ENCODE measurements at regions not wholly inside any gene's neighbourhood (a gene's known extent, or its start where the extent isn't known, plus 50 kb on each side); places are given as distances from the start of the nearest gene placed in this dataset.

- DNase-seq (ENCODE audit: low read depth, low spot score), result no peak
These were observed 81.3 kb upstream of the KLF6 start for GRCh38 chr10:3866332-3866731.

DNA sequence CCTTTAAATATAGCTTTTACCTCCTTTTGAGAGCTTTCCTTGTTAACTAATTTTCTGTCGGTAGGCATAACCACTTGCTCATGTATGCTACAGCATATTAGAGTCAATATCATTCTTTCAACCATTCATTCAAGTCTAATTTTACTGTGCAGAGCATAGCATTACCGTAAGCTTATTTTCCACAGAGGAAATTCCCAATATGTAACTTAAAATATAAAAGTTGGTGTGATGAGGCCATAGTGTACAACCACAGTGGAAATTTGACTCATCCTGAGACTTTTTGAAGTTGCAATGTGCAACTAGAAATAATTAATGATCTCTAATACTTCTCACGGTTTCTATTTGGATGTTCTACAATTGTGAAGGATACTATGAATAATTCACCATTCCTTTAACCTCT is 80.6 kb upstream of the KLF6 start:
- DNase-seq (ENCODE audit: low read depth, low spot score), result no peak

DNA sequence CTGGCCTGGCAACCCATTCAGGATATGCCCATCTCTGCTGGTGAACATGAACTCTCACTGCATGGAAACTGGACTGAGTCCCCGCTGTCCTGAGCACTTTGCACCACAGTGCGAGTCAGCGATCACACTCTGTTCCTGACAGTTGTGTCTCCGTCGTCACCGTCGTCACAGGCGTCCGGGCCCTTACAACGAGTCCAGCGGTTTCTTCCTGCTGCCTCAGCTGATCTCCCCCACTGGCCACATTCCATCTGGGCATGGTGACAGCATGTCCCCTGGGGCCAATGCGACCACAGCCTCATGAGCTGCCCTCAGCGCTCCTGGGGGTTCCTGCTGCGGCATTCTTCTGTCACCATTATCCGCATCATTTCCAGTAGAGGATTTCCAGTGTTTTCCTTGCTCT is 76.8 kb upstream of the KLF6 start:
- DNase-seq (ENCODE audit: low read depth, low spot score), result peak; percentile 19

DNA sequence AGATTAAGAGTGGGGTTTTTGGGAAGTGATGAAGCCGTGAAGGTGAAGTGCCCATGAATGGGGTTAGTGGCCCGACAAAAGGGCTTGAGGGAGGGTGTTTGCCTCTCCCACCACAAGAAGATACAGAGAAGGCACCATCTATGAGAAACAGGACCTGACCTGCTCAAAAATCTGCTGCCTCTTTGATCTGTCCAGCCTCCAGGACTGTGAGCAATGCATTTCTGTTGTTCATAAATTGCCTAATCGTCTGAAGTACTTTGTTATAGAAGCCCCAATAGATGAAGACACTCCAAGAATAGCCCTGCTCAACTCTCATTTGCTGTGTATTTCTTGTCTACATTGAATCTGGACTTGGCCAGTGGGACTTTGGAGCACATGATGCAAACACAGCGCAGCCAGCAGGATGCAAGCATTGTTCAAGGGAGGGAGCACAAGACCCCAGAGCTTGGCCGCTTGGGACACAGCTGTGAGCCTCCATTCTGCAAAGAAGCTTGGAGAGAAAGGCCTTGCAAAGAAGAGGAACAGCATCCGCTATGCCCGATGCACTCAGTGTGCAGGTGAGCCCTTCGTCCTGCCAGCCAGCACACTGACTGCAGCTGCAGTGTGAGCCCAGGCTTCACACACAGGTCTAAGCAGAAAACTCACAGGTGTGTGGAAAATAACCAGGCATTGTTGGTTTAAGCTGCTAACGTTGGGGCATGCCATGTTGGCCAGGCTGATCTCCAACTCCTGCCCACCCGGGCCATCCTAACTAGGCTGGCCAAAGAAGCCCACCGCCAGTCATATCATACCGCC is 73.2 kb upstream of the KLF6 start:
- DNase-seq (ENCODE audit: low read depth, low spot score), result no peak

DNA sequence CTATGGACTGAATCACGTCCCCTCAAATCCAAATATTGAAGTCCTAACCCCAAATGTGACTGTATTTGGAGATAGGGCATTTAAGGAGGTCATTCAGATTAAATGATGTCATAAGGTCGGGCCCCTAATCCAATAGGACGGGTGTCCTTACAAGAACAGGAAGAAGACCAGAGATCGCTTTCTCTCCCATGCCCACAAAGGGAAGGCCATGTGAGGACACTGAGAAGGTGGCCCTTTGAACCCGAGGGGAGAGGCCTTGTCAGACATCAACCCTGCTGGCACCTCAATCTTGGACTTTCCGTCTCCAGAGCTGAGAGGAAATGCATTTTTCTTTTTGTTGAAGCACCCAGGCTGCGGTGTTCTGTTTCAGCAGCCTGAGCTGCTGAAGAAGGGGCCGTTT is 72.3 kb upstream of the KLF6 start:
- DNase-seq (ENCODE audit: low read depth, low spot score), result no peak

GRCh38 chr10:3856593-3856992 is 71.6 kb upstream of the KLF6 start:
- no peak for DNase-seq (ENCODE audit: low read depth, low spot score)

DNA sequence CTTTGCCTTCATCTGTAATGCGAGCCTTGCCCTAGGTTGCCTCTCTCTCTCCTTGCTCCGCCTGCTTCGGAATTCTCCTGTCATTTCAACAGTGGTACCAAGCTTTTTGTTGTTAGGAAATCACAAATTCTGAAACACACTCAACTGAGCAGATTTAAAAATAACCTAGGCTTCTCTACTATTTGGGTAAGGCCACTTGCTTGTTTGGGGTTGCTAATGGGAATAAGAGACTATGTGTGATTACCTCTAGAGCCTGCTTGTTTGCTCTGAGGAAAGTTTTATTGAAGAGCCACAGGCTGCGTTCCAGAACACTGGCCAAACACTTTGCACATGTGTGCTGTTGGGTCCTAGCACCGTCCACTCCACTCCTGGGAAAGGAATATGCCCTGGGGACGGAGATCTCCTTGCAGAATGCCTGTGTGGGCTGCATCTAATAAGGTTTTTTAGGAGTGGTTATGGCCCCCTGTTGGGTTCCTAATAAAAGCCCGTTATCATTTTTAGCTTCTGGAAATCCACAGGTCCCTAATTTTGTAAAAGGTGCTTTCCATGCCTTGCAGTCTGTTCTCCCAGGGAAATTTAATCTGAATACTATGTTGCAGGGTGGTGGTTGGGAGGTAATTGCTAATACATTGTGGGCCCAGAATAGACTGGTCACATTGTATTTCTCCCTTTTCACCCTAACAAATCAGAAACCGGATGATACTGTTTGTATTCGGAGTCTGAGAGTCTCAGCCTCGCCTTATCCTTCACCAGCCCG is 68.7 kb upstream of the KLF6 start:
- peak; percentile 63 for DNase-seq (ENCODE audit: low read depth, low spot score)

DNA sequence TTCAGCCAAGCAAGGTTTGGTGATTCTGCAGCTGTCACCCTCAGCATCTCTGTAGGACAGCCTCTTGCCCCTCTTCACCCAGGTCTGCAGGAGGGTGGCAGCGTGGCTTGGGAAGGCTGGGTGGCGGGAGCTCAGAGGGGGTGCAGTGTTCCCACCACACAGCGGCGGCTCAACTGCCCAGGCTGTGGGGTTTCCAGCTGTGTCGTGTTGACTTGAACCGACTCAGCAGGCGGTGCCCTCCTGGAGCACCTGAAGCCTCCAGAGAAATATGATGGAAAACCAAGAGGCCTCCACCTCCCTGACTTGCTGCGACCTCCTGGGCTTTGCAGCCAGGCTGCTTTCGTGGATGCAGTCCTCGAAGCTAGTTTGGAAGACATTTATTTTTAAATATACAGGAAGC is 68.0 kb upstream of the KLF6 start:
- DNase-seq (ENCODE audit: low read depth, low spot score), result no peak

DNA sequence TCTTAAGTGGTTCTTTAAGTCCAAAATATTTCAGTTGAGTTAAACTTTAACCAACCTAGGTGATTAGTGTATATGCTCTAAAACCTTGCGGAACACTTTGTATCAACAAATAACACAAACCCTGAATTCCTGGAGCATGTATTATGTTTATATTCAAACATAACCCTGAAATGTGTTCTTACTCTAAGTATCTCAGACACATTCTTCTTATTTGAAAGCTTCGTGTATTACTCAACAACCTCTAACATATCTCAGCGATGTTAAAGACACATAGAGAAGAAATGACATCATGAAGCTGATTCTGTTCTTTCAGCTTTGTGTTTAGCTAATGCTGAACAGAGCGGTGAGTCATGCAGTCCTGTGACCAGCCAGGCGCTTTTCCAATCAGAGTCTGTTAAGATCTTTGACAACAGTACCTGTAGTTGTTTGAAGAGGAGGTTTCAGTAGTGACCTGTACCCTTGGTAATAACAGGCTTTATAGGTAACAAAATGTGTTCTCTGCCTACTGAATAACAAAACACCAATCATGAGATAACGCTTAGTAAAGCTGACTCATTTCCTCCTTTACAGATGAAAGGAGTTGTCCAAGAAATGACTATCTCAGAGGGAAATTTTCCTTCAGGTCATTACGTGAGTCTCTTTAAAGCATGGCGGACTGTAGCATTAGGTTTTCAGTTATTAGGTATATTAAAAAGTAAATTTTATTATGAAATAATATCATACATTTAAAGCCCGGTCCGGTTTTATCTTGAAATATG is 67.3 kb upstream of the KLF6 start:
- DNase-seq (ENCODE audit: low read depth, low spot score), result peak; percentile 96

GRCh38 chr10:3850999-3851937 is 66.3 kb upstream of the KLF6 start:
- DNase-seq (ENCODE audit: low read depth, low spot score), result peak; percentile 68

DNA sequence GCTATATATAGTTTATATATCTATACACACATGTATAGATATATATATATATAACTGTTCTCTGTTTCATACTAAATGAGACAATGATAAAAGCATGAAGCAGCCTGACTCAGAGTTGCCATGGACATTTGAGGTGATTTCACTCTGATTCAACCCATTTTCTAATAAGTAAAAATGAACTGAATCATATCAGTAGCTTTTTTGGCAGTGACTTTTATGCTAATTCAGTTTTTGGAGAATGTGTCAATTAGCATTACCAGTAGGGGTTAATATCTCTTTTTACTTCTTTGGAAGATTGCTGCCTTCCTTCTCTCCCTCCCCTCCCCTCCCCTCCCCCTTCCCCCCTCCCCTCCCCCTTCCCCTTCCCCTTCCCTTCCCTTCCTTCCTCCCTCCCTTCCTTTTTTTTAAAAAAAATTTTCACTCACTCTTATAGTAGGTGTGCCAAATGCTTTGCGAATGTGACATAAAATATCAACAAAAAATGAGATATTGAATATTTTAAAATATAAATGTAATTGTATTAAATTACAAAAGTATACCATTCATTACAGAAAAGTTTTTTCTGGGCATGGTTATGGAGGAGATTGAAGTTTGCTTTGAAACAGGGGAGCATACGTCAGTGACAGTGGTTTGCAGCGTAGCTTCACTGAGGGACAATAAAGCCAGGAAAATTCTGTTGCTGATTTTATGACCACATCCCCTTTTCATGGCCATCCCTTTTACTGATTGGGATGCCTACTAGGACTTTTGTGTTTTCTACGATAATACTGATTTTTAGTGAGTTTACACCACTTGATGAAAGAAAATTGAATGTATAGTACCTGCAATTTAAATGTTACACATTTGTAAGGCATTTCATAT is 64.0 kb upstream of the KLF6 start:
- DNase-seq (ENCODE audit: low read depth, low spot score), result peak; percentile 34

DNA sequence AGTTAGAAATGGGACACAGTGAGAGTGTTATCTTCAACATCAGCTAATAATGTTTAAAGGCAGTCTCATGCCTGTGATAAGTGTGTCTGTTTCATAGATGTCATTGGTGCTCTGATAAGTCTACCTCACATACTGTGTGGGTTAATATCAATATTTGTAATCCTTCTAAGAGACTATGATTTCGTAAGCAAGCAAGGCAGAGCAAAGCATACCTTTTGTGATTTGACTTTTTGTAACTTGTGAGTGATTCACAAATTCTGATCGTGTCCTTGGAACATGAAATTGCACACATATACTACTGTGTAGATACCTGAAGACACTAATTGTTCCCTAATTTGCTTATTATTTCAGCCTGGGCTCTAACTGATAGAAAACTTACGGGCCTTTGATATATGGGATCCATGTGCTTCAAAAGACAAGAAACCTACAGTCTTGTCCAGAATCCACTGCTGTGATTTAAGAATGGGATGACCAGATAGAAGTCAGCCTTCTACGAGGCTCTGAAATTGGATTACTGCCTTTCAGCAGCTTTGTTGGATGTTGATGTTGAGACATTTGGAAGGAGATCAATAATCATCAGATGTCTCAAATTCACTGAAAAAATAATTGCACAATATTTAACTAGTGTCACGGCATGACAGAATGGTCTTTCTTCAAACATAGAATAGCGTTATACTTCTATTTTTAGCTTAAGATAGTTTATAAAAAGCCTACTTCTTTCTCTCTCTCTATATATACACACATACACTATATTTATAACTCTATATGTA is 63.2 kb upstream of the KLF6 start:
- no peak for DNase-seq (ENCODE audit: low read depth, low spot score)

- no peak for DNase-seq (ENCODE audit: low read depth, low spot score)
These were observed 61.7 kb upstream of the KLF6 start for GRCh38 chr10:3846736-3847135.

DNA sequence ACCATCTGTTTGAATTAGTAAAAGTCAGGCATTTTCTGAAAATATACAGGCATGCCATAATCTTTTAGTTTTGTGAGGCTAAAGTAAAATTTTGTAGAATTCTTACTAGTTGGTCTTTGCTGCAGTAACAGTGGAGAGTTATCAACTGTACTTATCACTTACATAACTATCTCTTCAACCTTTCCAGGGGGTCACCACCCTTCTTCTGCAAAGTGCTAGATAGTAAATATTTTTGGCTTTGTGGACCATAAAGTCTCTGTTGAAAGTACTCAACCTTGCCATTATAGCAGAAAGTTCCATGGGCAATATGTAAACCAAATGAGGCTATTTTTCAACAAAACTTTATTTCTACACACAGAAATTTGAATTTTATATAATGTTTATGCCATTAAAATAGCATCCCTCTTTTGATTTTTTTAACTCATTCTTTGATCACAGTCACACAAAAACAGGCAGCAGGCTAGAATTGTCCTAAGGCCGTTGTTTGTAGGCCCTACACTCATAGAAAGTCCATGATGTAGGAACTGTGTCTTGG is 59.5 kb upstream of the KLF6 start:
- DNase-seq (ENCODE audit: low read depth, low spot score), result no peak

DNA sequence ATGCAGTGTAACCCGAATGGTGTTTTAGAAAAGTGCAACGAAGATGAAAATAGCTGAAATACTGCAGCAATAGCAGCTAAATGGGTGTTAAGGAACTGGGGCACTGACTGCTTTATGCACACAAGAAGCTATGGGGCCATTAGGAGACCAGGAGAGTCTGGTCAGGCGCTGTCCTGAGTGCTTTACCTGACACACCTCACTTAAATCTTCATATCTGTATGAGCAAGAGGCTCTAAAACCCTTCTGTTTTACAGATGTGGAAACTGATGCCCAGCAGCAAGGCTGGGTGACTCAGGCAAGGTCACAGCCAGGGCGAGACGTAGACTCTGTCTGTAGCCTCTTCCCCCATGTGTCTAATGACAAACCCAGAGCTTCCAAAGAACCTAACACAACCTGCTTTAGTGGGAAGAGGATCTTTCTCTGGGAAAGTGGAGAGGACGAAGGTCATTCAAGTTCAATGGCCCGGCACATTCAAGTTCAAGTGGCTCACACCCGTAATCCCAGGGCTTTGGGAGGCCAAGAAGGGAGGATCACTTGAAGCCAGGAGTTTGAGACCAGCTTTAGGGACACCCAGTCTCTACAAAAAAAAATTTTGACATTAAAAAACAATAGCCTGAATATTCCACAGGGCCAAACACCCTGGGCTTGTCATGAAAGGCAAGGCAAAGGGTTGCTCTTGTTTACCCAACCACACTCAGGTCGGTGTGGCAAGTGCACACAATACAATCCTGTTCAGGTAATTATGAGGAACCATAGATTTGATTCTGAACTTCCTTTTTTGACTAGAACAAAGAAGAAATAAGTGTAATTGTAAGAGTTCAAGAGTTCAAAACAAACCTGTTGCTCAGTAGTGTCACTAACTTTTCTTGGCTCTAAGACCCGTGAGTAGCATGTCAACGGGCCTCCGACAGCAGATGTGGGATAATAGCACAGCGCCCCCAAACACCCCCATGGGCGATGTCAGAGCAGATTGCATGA is 53.7 kb upstream of the KLF6 start:
- no peak for DNase-seq (ENCODE audit: low read depth, low spot score)

DNA sequence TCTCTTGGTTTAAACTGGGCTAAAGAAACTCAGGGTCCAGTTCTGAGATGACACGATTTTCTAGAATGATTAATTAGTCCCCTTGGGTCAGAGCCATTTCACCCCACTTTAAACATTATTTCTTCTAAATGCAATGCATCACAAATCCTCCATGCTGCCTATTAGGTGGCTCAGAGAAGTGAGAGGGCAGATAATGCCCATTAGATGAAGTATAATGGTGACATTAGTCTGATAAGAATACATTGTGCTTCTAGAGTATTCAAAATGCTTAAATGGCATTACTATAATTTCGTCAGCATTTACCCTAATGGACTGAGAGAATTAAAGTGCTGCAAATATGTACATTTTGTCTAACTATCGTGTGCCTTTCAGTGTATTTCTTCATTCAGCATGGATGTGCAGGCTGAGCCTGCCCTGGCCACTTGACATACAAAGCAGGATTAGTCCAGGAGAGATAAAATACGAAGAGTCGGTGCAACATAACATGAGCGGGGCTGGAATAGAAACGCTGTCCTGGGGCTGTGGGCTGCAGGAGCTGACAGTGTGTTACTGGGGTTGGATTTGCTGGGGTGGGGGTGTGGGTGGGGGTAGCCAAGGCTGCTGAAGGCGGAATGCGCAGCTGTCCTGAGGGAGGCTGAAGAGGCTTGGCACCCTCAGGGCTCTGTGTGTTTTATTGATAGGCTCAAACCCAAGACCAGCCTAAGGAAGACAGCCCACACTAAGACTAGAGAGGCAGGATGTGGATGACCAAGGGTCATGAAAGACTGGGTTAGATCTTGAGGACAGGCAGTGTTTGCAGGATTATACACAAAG is 52.8 kb upstream of the KLF6 start:
- no peak for DNase-seq (ENCODE audit: low read depth, low spot score)

- no peak for DNase-seq (ENCODE audit: low read depth, low spot score)
These were observed 51.3 kb upstream of the KLF6 start for GRCh38 chr10:3836222-3836820.

Data from astrocyte of the hippocampus (primary cell).